HG02571 (cell line): ENCODE measurements at regions not wholly inside any gene's neighbourhood (a gene's known extent, or its start where the extent isn't known, plus 50 kb on each side); places are given as distances from the start of the nearest gene placed in this dataset.
"Not testable (repeated sequence)": the region's sequence is repeated elsewhere in the genome, so short reads cannot be mapped to it uniquely, and the experiment has no call there.

Source experiments
- ATAC-seq: cut with Tn5 transposase; IDR thresholded peaks from one replicate; pipeline ENCODE4 v1.9.1; 2021; ENCODE audit warnings: mild to moderate bottlenecking, moderate library complexity; ENCODE audit not compliant: unreplicated experiment

- ATAC-seq, result no peak
These were observed 2153.4 kb upstream of the RAG2 start for GRCh38 chr11:38751421-38751820.

GRCh38 chr11:38746516-38746915, 2148.5 kb upstream of the RAG2 start:
- ATAC-seq, result not testable (repeated sequence)

GRCh38 chr11:38723361-38723760, 2125.3 kb upstream of the RAG2 start:
- no peak for ATAC-seq

- no peak for ATAC-seq
These were observed 2123.7 kb upstream of the RAG2 start for GRCh38 chr11:38721586-38722315.

- no peak for ATAC-seq
These were observed 2120.6 kb upstream of the RAG2 start for GRCh38 chr11:38718659-38719058.

GRCh38 chr11:38718049-38718448, 2120.0 kb upstream of the RAG2 start:
- no peak for ATAC-seq

- ATAC-seq, result no peak
These were observed 2113.1 kb upstream of the RAG2 start for GRCh38 chr11:38711110-38711509.

- no peak for ATAC-seq
These were observed 2112.2 kb upstream of the RAG2 start for GRCh38 chr11:38710262-38710661.

GRCh38 chr11:38700111-38700510, 2102.1 kb upstream of the RAG2 start:
- no peak for ATAC-seq

GRCh38 chr11:38693306-38693705, 2095.3 kb upstream of the RAG2 start:
- ATAC-seq, result no peak

GRCh38 chr11:38690211-38690610, 2092.2 kb upstream of the RAG2 start:
- not testable (repeated sequence) for ATAC-seq

- ATAC-seq, result no peak
These were observed 2089.0 kb upstream of the RAG2 start for GRCh38 chr11:38687008-38687407.

- no peak for ATAC-seq
These were observed 2085.4 kb upstream of the RAG2 start for GRCh38 chr11:38683484-38683883.

GRCh38 chr11:38680746-38681145, 2082.7 kb upstream of the RAG2 start:
- no peak for ATAC-seq

- ATAC-seq, result no peak
These were observed 2082.1 kb upstream of the RAG2 start for GRCh38 chr11:38680166-38680565.

GRCh38 chr11:38672445-38672844, 2074.4 kb upstream of the RAG2 start:
- no peak for ATAC-seq

- ATAC-seq, result no peak
These were observed 2069.3 kb upstream of the RAG2 start for GRCh38 chr11:38667359-38667758.

- ATAC-seq, result no peak
These were observed 2050.6 kb upstream of the RAG2 start for GRCh38 chr11:38648604-38649003.

GRCh38 chr11:38646382-38646781, 2048.3 kb upstream of the RAG2 start:
- ATAC-seq, result no peak

GRCh38 chr11:38640854-38641253, 2042.8 kb upstream of the RAG2 start:
- ATAC-seq, result no peak

- no peak for ATAC-seq
These were observed 2014.7 kb upstream of the RAG2 start for GRCh38 chr11:38612701-38613100.

- ATAC-seq, result not testable (repeated sequence)
These were observed 2003.3 kb upstream of the RAG2 start for GRCh38 chr11:38601371-38601770.

GRCh38 chr11:38598418-38598817, 2000.4 kb upstream of the RAG2 start:
- ATAC-seq, result no peak
